Neural cell (in vitro differentiated cells): ENCODE measurements at regions not wholly inside any gene's neighbourhood (a gene's known extent, or its start where the extent isn't known, plus 50 kb on each side); places are given as distances from the start of the nearest gene placed in this dataset.

Experiments
- EP300 ChIP-seq: fragments of 450-650 bp; conservative IDR thresholded peaks from 2 replicates; pipeline ENCODE4 v1.6.1; 2014; ENCODE audit warnings: antibody characterized with exemption, mild to moderate bottlenecking, moderate library complexity; ENCODE audit not compliant: poor library complexity, severe bottlenecking
- EZH2 ChIP-seq: fragments of 200-600, 300-800 bp; shearing (Covaris generic), sonication (generic); IDR thresholded peaks from 2 replicates; pipeline ENCODE4 v1.6.1; 2014; ENCODE audit warnings: antibody characterized with exemption, low read length, borderline replicate concordance, mild to moderate bottlenecking; ENCODE audit not compliant: insufficient read depth, poor library complexity, severe bottlenecking
- POLR2AphosphoS5 ChIP-seq: IDR thresholded peaks from 2 replicates; pipeline ENCODE4 v1.6.1; 2012
- TAF1 ChIP-seq: IDR thresholded peaks from 2 replicates; pipeline ENCODE4 v1.6.1; 2012; ENCODE audit warnings: low read depth
- TF ChIP-seq, protein P1 (sequence below): fragments of 450-650 bp; IDR thresholded peaks from 2 replicates; pipeline ENCODE4 v1.5.1; 2014; ENCODE audit warnings: antibody characterized with exemption, mild to moderate bottlenecking, moderate library complexity; ENCODE audit not compliant: poor library complexity, severe bottlenecking
- TF ChIP-seq, protein P2 (sequence below): IDR thresholded peaks from 2 replicates; pipeline ENCODE4 v1.6.1; 2012; ENCODE audit warnings: borderline replicate concordance

DNA sequence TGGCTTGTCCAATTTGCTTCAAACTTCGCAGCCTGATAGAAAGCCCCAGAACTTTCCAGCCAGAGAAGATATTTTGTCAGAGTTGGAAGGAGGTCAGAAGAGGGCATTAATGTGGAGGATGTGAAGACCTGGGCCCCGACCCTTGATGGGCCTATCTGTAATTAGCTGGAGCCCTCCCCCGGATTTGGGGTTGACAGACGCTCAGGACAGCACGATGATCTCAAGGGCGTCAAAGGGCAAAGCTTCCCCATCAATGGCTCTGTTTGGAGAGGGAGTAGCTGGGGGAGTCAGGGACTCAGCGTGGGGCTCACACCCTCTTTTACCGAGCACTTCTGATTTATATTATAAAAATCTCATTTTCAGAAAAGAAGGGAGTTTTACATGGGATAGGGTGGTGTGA lies 59.0 kb upstream of the PPP2R3B start:
- TF ChIP-seq, protein P1, sequence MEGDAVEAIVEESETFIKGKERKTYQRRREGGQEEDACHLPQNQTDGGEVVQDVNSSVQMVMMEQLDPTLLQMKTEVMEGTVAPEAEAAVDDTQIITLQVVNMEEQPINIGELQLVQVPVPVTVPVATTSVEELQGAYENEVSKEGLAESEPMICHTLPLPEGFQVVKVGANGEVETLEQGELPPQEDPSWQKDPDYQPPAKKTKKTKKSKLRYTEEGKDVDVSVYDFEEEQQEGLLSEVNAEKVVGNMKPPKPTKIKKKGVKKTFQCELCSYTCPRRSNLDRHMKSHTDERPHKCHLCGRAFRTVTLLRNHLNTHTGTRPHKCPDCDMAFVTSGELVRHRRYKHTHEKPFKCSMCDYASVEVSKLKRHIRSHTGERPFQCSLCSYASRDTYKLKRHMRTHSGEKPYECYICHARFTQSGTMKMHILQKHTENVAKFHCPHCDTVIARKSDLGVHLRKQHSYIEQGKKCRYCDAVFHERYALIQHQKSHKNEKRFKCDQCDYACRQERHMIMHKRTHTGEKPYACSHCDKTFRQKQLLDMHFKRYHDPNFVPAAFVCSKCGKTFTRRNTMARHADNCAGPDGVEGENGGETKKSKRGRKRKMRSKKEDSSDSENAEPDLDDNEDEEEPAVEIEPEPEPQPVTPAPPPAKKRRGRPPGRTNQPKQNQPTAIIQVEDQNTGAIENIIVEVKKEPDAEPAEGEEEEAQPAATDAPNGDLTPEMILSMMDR = no peak
- TF ChIP-seq, protein P2, sequence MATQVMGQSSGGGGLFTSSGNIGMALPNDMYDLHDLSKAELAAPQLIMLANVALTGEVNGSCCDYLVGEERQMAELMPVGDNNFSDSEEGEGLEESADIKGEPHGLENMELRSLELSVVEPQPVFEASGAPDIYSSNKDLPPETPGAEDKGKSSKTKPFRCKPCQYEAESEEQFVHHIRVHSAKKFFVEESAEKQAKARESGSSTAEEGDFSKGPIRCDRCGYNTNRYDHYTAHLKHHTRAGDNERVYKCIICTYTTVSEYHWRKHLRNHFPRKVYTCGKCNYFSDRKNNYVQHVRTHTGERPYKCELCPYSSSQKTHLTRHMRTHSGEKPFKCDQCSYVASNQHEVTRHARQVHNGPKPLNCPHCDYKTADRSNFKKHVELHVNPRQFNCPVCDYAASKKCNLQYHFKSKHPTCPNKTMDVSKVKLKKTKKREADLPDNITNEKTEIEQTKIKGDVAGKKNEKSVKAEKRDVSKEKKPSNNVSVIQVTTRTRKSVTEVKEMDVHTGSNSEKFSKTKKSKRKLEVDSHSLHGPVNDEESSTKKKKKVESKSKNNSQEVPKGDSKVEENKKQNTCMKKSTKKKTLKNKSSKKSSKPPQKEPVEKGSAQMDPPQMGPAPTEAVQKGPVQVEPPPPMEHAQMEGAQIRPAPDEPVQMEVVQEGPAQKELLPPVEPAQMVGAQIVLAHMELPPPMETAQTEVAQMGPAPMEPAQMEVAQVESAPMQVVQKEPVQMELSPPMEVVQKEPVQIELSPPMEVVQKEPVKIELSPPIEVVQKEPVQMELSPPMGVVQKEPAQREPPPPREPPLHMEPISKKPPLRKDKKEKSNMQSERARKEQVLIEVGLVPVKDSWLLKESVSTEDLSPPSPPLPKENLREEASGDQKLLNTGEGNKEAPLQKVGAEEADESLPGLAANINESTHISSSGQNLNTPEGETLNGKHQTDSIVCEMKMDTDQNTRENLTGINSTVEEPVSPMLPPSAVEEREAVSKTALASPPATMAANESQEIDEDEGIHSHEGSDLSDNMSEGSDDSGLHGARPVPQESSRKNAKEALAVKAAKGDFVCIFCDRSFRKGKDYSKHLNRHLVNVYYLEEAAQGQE = no peak
- no peak for TF ChIP-seq EZH2
- TF ChIP-seq POLR2AphosphoS5 = no peak
- TF ChIP-seq TAF1 = no peak
- no peak for TF ChIP-seq EP300
